ENCODE measurements at regions not wholly inside any gene's neighbourhood (a gene's known extent, or its start where the extent isn't known, plus 50 kb on each side); places are given as distances from the start of the nearest gene placed in this dataset.

- no peaks in the 10 kb centered on the region for H3K9me3 Mint-ChIP-seq
- H3K27me3 Mint-ChIP-seq, result no peaks in the 10 kb centered on the region
- H3K4me3 Mint-ChIP-seq, result peak overlapping the region in 1 of 2 donors; percentile 69
- H3K27ac Mint-ChIP-seq, result peak overlapping the region; percentile 80 to 93
- H3K36me3 Mint-ChIP-seq (ENCODE audit: insufficient read depth), result peaks cover 9% of the 10 kb centered on the region
- H3K4me1 Mint-ChIP-seq (ENCODE audit: low read depth in 2 of 2), result peaks cover 38 to 40% of the 10 kb centered on the region in 2 donors
- ATAC-seq (replicated peaks) (no peak), DNase-seq (no peak)
Measured at GRCh38 chr9:91155746-91156376, 205.9 kb downstream of the AUH start.

DNA sequence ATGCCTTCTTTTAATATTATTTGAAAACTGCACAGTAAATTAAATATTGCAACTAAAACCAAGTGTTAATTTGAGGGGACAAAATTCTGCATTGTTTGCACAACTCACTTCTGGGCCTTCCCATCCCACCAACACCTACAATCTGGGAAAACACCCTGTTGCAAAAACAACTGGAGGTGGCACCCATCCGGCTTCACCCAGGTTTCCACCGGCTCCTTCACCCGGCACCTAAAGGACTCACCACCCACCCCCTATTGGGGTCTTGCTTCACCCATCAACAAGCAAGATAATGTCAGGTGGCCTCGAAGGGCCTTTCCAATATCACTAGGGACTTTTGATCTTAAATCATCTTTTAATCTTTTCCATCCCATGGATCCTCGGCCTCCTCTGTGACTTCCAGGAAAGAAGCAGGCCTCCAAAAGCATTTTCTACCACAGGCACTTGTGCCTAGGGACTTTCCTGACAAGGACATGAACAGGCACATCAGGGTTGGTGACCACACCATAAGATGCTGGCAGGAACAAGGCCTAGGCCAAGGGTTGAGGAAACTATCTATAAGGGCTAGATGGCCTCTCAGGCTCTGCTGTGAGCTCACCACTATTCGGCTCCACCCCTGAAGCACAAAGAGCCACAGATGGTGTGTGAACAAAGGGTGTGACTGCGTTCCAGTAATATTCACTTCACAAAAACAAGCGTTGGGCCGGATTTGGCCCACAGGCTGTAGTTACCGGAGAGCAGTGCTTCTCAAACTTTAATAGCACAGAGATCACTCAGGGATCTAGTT lies 205.1 kb downstream of the AUH start:
- peaks cover 5% of the 10 kb centered on the region for H3K36me3 Mint-ChIP-seq (ENCODE audit: insufficient read depth)
- H3K27me3 Mint-ChIP-seq, result no peaks in the 10 kb centered on the region
- no peaks in the 10 kb centered on the region for H3K9me3 Mint-ChIP-seq
- DNase-seq (peak in 2 of 3 experiments; percentile 35 to 40), ATAC-seq (replicated peaks) (peak; percentile 93)
- peaks cover 37 to 38% of the 10 kb centered on the region in 2 donors for H3K4me1 Mint-ChIP-seq (ENCODE audit: low read depth in 2 of 2)
- H3K27ac Mint-ChIP-seq, result peak overlapping the region; percentile 80 to 93
- H3K4me3 Mint-ChIP-seq, result peak overlapping the region; percentile 59 to 69

DNA sequence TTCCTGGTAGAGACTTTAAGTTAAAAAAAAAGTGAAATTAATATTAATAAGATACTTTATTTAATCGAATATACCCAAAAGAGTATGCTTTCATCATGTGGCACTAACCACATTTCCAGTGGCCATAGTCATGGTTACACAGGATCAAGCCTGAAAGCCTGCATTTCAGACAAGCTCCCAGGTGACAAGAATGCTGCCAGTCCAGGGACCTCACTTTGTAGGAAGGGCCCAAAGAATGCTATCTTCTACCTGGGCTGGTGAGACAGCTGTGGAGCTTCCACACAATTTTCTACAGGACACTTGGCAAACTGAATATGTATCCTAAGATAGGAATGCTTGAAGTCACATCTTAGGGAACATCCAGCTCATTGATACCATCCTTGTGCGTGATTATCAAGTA lies 203.8 kb downstream of the AUH start:
- Mint-ChIP-seq H3K27ac (no peak overlapping the region), H3K36me3 (ENCODE audit: insufficient read depth) (peaks cover 5% of the 10 kb centered on the region), H3K4me3 (no peak overlapping the region), H3K27me3 (no peaks in the 10 kb centered on the region), H3K4me1 (ENCODE audit: low read depth in 2 of 2) (peaks cover 34 to 38% of the 10 kb centered on the region in 2 donors), H3K9me3 (no peaks in the 10 kb centered on the region)
- ATAC-seq (replicated peaks) (no peak), DNase-seq (no peak)

DNA sequence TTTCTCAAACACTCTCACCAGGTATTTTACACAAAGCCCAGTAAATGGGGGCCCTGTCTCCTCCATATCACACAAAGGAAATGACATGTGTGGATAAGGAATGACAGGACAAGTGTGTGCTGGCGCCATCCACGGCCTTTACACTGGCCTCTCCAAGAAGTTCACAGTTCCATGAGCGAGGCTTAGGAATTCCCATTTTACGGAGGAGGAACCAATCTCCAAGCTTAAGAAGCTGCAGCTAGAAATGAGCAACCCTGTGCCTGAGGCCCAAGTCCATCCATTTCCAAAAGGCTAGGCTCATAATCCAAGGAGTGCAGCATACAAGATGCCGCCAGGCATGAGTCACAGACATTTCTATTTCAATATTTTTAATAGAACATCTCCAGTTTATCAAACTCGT lies 203.4 kb downstream of the AUH start:
- no peak overlapping the region for H3K4me3 Mint-ChIP-seq
- no peaks in the 10 kb centered on the region for H3K27me3 Mint-ChIP-seq
- no peak for ATAC-seq (replicated peaks)
- peaks cover 36 to 41% of the 10 kb centered on the region in 2 donors for H3K4me1 Mint-ChIP-seq (ENCODE audit: low read depth in 2 of 2)
- no peak overlapping the region for H3K27ac Mint-ChIP-seq
- H3K36me3 Mint-ChIP-seq (ENCODE audit: insufficient read depth), result peaks cover 5% of the 10 kb centered on the region
- no peak for DNase-seq
- no peaks in the 10 kb centered on the region for H3K9me3 Mint-ChIP-seq

DNA sequence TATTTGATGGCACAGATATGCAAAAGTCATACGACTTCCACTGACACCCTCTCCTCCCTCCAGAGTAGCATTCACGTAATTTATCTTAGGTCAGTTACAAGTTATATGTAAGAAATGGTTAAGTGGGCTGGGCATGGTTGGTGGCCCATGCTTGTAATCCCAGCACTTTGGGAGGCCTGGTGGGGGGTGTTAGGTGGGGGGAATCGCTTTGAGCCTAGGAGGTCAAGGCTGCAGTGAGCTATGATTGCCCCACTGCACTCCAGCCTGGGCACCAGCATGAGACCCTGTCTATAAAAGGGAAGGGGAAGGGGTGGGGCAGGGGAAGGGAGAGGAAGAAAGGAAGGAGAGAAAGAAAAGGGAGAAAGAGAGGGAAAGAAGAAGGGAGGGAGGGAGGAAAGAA lies 202.8 kb downstream of the AUH start:
- peak overlapping the region in 1 of 2 donors; percentile 33 for H3K4me3 Mint-ChIP-seq
- no peaks in the 10 kb centered on the region for H3K9me3 Mint-ChIP-seq

DNA sequence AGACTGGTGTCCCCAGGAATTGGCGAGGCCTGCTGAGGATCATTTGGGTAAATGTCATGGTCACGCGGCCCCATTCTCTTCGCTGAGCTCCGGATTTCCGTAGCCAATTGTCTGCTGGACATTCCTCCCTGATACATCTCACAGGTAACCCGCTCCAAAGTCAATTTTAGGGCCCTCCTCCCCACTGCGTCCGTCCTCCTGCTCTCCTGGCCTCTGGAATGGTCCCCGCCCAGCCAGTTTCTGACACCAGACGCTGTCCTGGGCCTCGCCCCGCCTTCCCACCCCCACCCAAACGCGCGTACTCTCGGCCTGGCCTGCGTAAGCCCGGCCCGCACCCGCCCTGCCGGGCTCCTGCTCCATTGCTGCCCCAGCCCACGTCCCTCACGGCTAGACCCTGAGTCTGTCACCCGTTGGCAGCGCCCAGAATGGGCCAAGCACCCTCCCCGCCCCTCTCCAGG lies 202.0 kb downstream of the AUH start:
- Mint-ChIP-seq H3K4me3 (peak overlapping the region in 1 of 2 donors; percentile 33), H3K9me3 (no peaks in the 10 kb centered on the region), H3K36me3 (ENCODE audit: insufficient read depth) (peaks cover 5% of the 10 kb centered on the region), H3K27ac (peak overlapping the region in 1 of 2 donors; percentile 51), H3K27me3 (no peaks in the 10 kb centered on the region), H3K4me1 (ENCODE audit: low read depth in 2 of 2) (peaks cover 44 to 55% of the 10 kb centered on the region in 2 donors)
- ATAC-seq (replicated peaks), result no peak
- no peak for DNase-seq

More for the DNA sequence above, 202.8 kb downstream of the AUH start:
- Mint-ChIP-seq H3K27ac (peak overlapping the region in 1 of 2 donors; percentile 51), H3K36me3 (ENCODE audit: insufficient read depth) (peaks cover 5% of the 10 kb centered on the region), H3K27me3 (no peaks in the 10 kb centered on the region), H3K4me1 (ENCODE audit: low read depth in 2 of 2) (peaks cover 39 to 47% of the 10 kb centered on the region in 2 donors)
- ATAC-seq (replicated peaks), result no peak
- DNase-seq, result no peak

DNA sequence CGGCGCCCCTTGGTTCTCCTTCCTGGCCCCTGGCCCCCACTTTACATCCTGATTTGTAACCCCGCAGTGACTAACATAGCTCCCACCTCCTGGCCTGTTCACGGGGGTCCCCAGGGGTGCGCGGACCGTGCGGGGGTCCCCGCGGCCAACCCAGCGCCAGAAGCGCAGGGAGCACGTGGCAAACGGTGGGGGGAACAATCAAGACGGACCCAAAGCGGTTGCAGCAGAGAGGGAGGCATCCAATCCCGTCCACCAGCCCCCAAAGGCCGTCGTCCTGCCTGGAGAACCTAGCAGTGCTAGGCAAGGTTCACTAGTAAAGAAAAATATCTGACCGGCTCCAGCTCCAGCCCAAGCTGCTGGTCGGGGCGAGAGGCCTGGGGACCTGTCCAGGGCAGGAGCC lies 201.5 kb downstream of the AUH start:
- H3K4me3 Mint-ChIP-seq, result peak overlapping the region in 1 of 2 donors; percentile 86
- H3K4me1 Mint-ChIP-seq (ENCODE audit: low read depth in 2 of 2), result peaks cover 49 to 57% of the 10 kb centered on the region in 2 donors

GRCh38 chr9:91160599-91161464 lies 200.9 kb downstream of the AUH start:
- no peak for DNase-seq
- H3K27me3 Mint-ChIP-seq, result no peaks in the 10 kb centered on the region

More for the DNA sequence above, 201.5 kb downstream of the AUH start:
- peak overlapping the region in 1 of 2 donors; percentile 95 for H3K27ac Mint-ChIP-seq
- DNase-seq (no peak), ATAC-seq (replicated peaks) (no peak)
- H3K27me3 Mint-ChIP-seq, result no peaks in the 10 kb centered on the region
- H3K9me3 Mint-ChIP-seq, result no peaks in the 10 kb centered on the region
- H3K36me3 Mint-ChIP-seq (ENCODE audit: insufficient read depth), result peaks cover 9% of the 10 kb centered on the region

GRCh38 chr9:91161465-91162300 lies 200.0 kb downstream of the AUH start:
- peak overlapping the region; percentile 76 to 86 for H3K4me3 Mint-ChIP-seq
- peaks cover 46 to 51% of the 10 kb centered on the region in 2 donors for H3K4me1 Mint-ChIP-seq (ENCODE audit: low read depth in 2 of 2)
- no peaks in the 10 kb centered on the region for H3K9me3 Mint-ChIP-seq
- ATAC-seq (replicated peaks), result no peak
- H3K27ac Mint-ChIP-seq, result peak overlapping the region; percentile 90 to 95
- no peak for DNase-seq
- peaks cover 9% of the 10 kb centered on the region for H3K36me3 Mint-ChIP-seq (ENCODE audit: insufficient read depth)
- H3K27me3 Mint-ChIP-seq, result no peaks in the 10 kb centered on the region

More at GRCh38 chr9:91160599-91161464, 200.9 kb downstream of the AUH start:
- H3K27ac Mint-ChIP-seq, result peak overlapping the region in 1 of 2 donors; percentile 95
- no peaks in the 10 kb centered on the region for H3K9me3 Mint-ChIP-seq
- H3K4me1 Mint-ChIP-seq (ENCODE audit: low read depth in 2 of 2), result peaks cover 54 to 57% of the 10 kb centered on the region in 2 donors
- peaks cover 9% of the 10 kb centered on the region for H3K36me3 Mint-ChIP-seq (ENCODE audit: insufficient read depth)
- peak overlapping the region; percentile 76 to 86 for H3K4me3 Mint-ChIP-seq
- no peak for ATAC-seq (replicated peaks)

- Mint-ChIP-seq H3K9me3 (no peaks in the 10 kb centered on the region), H3K27ac (peak overlapping the region; percentile 90 to 95), H3K4me3 (peak overlapping the region; percentile 76 to 86), H3K4me1 (ENCODE audit: low read depth in 2 of 2) (peaks cover 42 to 47% of the 10 kb centered on the region in 2 donors), H3K27me3 (no peaks in the 10 kb centered on the region), H3K36me3 (ENCODE audit: insufficient read depth) (peaks cover 9% of the 10 kb centered on the region)
- DNase-seq (no peak), ATAC-seq (replicated peaks) (peak; percentile 11)
Measured at GRCh38 chr9:91162311-91162710, 199.4 kb downstream of the AUH start.

DNA sequence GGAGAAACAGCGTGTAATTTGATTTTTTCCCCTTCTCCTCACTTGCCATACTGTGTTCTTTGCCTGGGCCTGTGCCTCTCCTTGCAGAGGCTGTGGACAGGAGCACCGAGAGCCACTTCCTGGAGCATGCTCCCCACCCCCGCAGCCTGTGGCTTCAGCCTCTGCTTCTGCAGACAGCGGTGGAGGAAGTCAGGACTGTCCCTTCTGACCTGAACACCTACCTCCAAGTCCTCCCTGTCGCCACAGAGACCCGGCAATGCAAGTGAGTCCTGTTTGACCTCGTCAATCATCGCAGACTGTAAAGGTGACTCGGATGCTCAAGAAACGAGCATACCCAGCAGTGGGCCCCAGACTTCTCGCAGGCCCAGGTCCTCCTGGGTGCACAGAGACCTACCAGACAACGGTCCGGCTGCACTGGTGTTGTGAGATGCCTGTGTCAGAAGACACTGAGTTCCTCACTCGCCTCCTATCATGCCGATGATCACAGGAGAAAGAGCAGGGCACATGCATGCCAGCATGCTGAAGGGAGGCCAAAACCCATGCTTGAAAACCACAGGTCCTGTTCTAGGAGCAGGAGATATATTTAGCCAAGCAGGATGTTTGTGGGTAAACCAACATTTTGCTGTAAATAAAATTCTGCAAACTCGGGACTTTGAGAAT lies 198.8 kb downstream of the AUH start:
- no peaks in the 10 kb centered on the region for H3K9me3 Mint-ChIP-seq
- peak in 2 of 3 experiments; percentile 21 to 33 for DNase-seq
- peak overlapping the region; percentile 76 to 86 for H3K4me3 Mint-ChIP-seq
- H3K27me3 Mint-ChIP-seq, result no peaks in the 10 kb centered on the region
- peak overlapping the region; percentile 90 to 95 for H3K27ac Mint-ChIP-seq
- peaks cover 42 to 47% of the 10 kb centered on the region in 2 donors for H3K4me1 Mint-ChIP-seq (ENCODE audit: low read depth in 2 of 2)
- peaks cover 4% of the 10 kb centered on the region for H3K36me3 Mint-ChIP-seq (ENCODE audit: insufficient read depth)
- peak; percentile 15 for ATAC-seq (replicated peaks)

DNA sequence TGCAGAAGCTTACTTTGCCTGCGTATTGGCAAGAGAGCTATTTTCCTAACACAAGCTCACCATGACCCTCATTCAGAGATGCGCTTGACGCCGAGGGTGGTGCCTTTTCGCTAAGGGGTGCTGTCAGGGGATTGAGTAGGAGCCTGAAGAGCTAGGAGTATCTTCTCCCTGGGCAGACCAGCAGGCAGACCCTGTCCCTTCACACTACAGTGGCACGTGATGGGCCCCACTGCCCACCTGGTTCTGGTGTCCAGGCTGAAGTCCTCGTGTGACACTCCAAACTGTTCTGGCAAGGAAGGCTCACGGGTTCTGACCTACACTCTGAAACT lies 198.3 kb downstream of the AUH start:
- no peaks in the 10 kb centered on the region for H3K27me3 Mint-ChIP-seq
- ATAC-seq (replicated peaks) (no peak), DNase-seq (no peak)
- H3K4me1 Mint-ChIP-seq (ENCODE audit: low read depth in 2 of 2), result peaks cover 42 to 45% of the 10 kb centered on the region in 2 donors
- H3K27ac Mint-ChIP-seq, result peak overlapping the region; percentile 90 to 95
- peak overlapping the region; percentile 76 to 86 for H3K4me3 Mint-ChIP-seq
- peaks cover 4% of the 10 kb centered on the region for H3K36me3 Mint-ChIP-seq (ENCODE audit: insufficient read depth)
- H3K9me3 Mint-ChIP-seq, result no peaks in the 10 kb centered on the region

Measured in effector memory CD8-positive, alpha-beta T cell (primary cell).